SH-SY5Y (cell line): ENCODE measurements at regions not wholly inside any gene's neighbourhood (a gene's known extent, or its start where the extent isn't known, plus 50 kb on each side); places are given as distances from the start of the nearest gene placed in this dataset.

Experiments
- GATA2 ChIP-seq: IDR thresholded peaks from 2 replicates; pipeline ENCODE4 v1.6.1; 2011; ENCODE audit warnings: mild to moderate bottlenecking, low read depth, low read length
- GATA3 ChIP-seq: IDR thresholded peaks from 2 replicates; pipeline ENCODE4 v1.6.1; 2011; ENCODE audit warnings: low read depth, mild to moderate bottlenecking, low read length, moderate library complexity

GRCh38 chr2:129730979-129731378, 248.5 kb upstream of the RAB6C start:
- no peak for TF ChIP-seq GATA3
- TF ChIP-seq GATA2: no peak
